ENCODE measurements at regions not wholly inside any gene's neighbourhood (a gene's known extent, or its start where the extent isn't known, plus 50 kb on each side); places are given as distances from the start of the nearest gene placed in this dataset.
"Not testable (repeated sequence)": the region's sequence is repeated elsewhere in the genome, so short reads cannot be mapped to it uniquely, and the experiment has no call there.

- H3K27me3 ChIP-seq (ENCODE audit: low read depth, low read length): 0 out of 2 replicates have a peak, but pooled peaks cover 7% of the 10 kb centered on the region
- no peak overlapping the region for H3K4me3 ChIP-seq (ENCODE audit: low read length)
- H3K27ac ChIP-seq (ENCODE audit: low read length): no peak overlapping the region
- H3K9ac ChIP-seq (ENCODE audit: low read length): no peak overlapping the region
- H3K9me3 ChIP-seq (ENCODE audit: insufficient read depth, low read length): no peaks in the 10 kb centered on the region
- H4K20me1 ChIP-seq (ENCODE audit: insufficient read depth, low read length): no peaks in the 10 kb centered on the region
- no peak overlapping the region for H2AFZ ChIP-seq (ENCODE audit: low read depth, low read length)
- no peaks in the 10 kb centered on the region for H3K79me2 ChIP-seq (ENCODE audit: low read length)
- TF ChIP-seq EZH2phosphoT487 (IDR thresholded peaks at IDR 0.05; ENCODE audit: low read depth): no peak
- TF ChIP-seq CTCF (IDR thresholded peaks at IDR 0.05; ENCODE audit: low read depth, low read length): no peak
- H3K4me1 ChIP-seq (ENCODE audit: low read length): no peaks in the 10 kb centered on the region
- H3K36me3 ChIP-seq (replicated peaks; ENCODE audit: low read depth, low read length): no peaks in the 10 kb centered on the region
- no peak overlapping the region for H3K4me2 ChIP-seq (ENCODE audit: low read length)
These were observed 67.4 kb upstream of the CNIH3 start for GRCh38 chr1:224548676-224549075.

GRCh38 chr1:224551189-224551588, 64.9 kb upstream of the CNIH3 start:
- H3K27ac ChIP-seq (ENCODE audit: low read length); H3K27me3 ChIP-seq (ENCODE audit: low read depth, low read length); H3K79me2 ChIP-seq (ENCODE audit: low read length); H3K9ac ChIP-seq (ENCODE audit: low read length); H3K9me3 ChIP-seq (ENCODE audit: insufficient read depth, low read length); H2AFZ ChIP-seq (ENCODE audit: low read depth, low read length); H4K20me1 ChIP-seq (ENCODE audit: insufficient read depth, low read length); H3K4me3 ChIP-seq (ENCODE audit: low read length); H3K4me1 ChIP-seq (ENCODE audit: low read length); H3K4me2 ChIP-seq (ENCODE audit: low read length); H3K36me3 ChIP-seq (replicated peaks; ENCODE audit: low read depth, low read length): not testable (repeated sequence)

GRCh38 chr1:224554056-224554455, 62.1 kb upstream of the CNIH3 start:
- Histone ChIP-seq H4K20me1 (ENCODE audit: insufficient read depth, low read length) (no peaks in the 10 kb centered on the region), H3K27me3 (ENCODE audit: low read depth, low read length) (no peaks in the 10 kb centered on the region), H3K9me3 (ENCODE audit: insufficient read depth, low read length) (no peaks in the 10 kb centered on the region), H3K36me3 (replicated peaks; ENCODE audit: low read depth, low read length) (no peaks in the 10 kb centered on the region), H3K27ac (ENCODE audit: low read length) (no peak overlapping the region), H3K4me3 (ENCODE audit: low read length) (no peak overlapping the region), H3K9ac (ENCODE audit: low read length) (no peak overlapping the region), H3K79me2 (ENCODE audit: low read length) (no peaks in the 10 kb centered on the region), H3K4me2 (ENCODE audit: low read length) (no peak overlapping the region), H3K4me1 (ENCODE audit: low read length) (no peaks in the 10 kb centered on the region), H2AFZ (ENCODE audit: low read depth, low read length) (no peak overlapping the region)
- TF ChIP-seq CTCF (IDR thresholded peaks at IDR 0.05; ENCODE audit: low read depth, low read length) (no peak), EZH2phosphoT487 (IDR thresholded peaks at IDR 0.05; ENCODE audit: low read depth) (no peak)

GRCh38 chr1:224554620-224555259, 61.4 kb upstream of the CNIH3 start:
- TF ChIP-seq CTCF (IDR thresholded peaks at IDR 0.05; ENCODE audit: low read depth, low read length) (no peak), EZH2phosphoT487 (IDR thresholded peaks at IDR 0.05; ENCODE audit: low read depth) (no peak)
- no peaks in the 10 kb centered on the region for H3K36me3 ChIP-seq (replicated peaks; ENCODE audit: low read depth, low read length)
- H3K9me3 ChIP-seq (ENCODE audit: insufficient read depth, low read length): no peaks in the 10 kb centered on the region
- H3K79me2 ChIP-seq (ENCODE audit: low read length): no peaks in the 10 kb centered on the region
- H4K20me1 ChIP-seq (ENCODE audit: insufficient read depth, low read length): no peaks in the 10 kb centered on the region
- H3K4me2 ChIP-seq (ENCODE audit: low read length): no peak overlapping the region
- no peak overlapping the region for H3K4me3 ChIP-seq (ENCODE audit: low read length)
- no peak overlapping the region for H3K9ac ChIP-seq (ENCODE audit: low read length)
- H3K27me3 ChIP-seq (ENCODE audit: low read depth, low read length): no peaks in the 10 kb centered on the region
- H3K27ac ChIP-seq (ENCODE audit: low read length): no peak overlapping the region
- H3K4me1 ChIP-seq (ENCODE audit: low read length): no peaks in the 10 kb centered on the region
- no peak overlapping the region for H2AFZ ChIP-seq (ENCODE audit: low read depth, low read length)

All from OCI-LY3 (cell line).